ENCODE measurements at regions not wholly inside any gene's neighbourhood (a gene's known extent, or its start where the extent isn't known, plus 50 kb on each side); places are given as distances from the start of the nearest gene placed in this dataset.
A peak's percentile ranks its signal among the peaks of the same experiment; 100 is the strongest.

DNA sequence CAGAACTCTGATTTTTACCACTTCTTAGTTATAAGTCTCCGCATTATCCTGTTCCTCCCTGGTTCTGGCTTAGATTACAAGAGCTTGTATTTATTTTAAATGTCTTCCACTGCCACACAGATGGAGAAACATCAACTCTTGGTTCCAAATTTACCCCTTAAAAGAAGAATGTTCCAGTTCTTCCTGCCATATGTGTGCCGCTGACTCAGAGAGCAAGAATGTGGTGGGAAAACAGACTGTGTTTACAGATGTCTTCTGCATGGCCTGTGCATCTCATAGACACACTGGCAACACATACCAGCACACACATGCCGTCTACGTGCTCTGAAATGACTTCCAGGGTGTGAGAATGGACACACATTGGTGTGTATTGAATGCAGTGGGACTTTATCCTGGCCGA is 383.0 kb downstream of the LRIG3 start:
- Histone ChIP-seq H3K4me3 (no peak overlapping the region), H3K27ac (no peak overlapping the region), H3K27me3 (no peaks in the 10 kb centered on the region), H3K9me3 (no peaks in the 10 kb centered on the region), H3K4me1 (no peaks in the 10 kb centered on the region), H3K36me3 (no peaks in the 10 kb centered on the region)
- DNase-seq (ENCODE audit: low spot score), result no peak
- TF ChIP-seq, protein P1, sequence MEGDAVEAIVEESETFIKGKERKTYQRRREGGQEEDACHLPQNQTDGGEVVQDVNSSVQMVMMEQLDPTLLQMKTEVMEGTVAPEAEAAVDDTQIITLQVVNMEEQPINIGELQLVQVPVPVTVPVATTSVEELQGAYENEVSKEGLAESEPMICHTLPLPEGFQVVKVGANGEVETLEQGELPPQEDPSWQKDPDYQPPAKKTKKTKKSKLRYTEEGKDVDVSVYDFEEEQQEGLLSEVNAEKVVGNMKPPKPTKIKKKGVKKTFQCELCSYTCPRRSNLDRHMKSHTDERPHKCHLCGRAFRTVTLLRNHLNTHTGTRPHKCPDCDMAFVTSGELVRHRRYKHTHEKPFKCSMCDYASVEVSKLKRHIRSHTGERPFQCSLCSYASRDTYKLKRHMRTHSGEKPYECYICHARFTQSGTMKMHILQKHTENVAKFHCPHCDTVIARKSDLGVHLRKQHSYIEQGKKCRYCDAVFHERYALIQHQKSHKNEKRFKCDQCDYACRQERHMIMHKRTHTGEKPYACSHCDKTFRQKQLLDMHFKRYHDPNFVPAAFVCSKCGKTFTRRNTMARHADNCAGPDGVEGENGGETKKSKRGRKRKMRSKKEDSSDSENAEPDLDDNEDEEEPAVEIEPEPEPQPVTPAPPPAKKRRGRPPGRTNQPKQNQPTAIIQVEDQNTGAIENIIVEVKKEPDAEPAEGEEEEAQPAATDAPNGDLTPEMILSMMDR (IDR thresholded peaks at IDR 0.05), result no peak

DNA sequence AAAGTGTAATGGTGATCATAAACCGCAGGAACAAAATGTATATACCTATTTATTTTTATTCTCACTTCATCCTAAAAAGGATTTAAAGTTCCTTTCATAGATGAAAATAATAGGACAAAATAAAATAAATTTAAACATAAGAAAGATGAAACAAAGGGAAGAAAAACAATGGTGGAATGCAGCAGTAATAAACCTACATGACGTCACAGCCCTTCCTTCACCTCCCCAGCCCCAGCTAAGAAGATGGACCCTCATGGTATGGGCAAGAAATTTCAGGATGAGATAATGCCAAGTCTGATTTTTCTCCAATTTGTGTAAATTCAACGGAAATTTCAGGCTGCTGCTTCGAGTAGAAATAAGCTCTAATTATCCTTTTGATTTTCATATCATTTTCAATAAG is 381.0 kb downstream of the LRIG3 start:
- no peaks in the 10 kb centered on the region for H3K36me3 ChIP-seq
- H3K9me3 ChIP-seq, result no peaks in the 10 kb centered on the region
- TF ChIP-seq, protein P1 (IDR thresholded peaks at IDR 0.05), result no peak
- no peaks in the 10 kb centered on the region for H3K27me3 ChIP-seq
- no peak overlapping the region for H3K4me3 ChIP-seq
- no peak overlapping the region for H3K27ac ChIP-seq
- H3K4me1 ChIP-seq, result no peaks in the 10 kb centered on the region
- DNase-seq (ENCODE audit: low spot score), result no peak

DNA sequence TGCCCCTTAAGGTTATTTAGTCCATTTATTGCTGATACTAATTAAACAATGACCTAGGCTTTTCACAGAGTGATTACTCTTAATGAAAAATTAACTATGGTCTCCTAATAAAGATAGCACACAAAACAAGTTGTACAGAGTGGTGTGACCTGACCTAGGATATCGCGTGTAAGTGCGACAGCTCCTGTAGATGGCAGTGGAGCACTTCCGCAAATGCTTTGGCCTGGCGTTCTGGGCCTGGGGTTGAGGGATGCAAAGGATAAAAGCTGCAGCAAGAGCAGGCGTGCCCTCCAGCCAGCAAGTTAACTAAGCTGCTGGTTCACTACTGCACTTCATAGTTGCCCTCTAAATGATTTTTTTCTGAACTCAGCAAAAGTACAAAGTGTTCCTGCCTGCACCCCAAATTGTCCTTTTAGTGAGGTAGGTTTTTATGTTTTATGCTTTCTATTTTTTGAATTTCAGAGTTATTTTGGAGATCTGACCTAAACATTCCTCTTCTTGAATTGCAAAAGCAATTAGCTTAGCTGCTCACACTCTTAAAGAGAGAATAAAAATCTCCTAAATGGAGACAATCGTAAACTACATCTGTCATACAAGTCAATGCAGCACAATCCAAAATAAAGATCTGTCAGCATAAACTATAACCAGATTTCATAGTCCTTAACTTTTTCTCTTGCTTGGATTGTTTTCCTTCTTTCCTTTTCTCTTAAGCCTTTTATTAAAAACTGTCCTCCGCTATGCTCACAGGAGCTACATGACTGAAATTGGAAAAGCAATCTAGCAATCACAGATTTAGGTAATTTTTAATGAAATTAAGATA is 379.6 kb downstream of the LRIG3 start:
- TF ChIP-seq, protein P1 (IDR thresholded peaks at IDR 0.05), result peak; percentile 32 to 85
- H3K4me3 ChIP-seq, result no peak overlapping the region
- H3K9me3 ChIP-seq, result no peaks in the 10 kb centered on the region
- H3K27me3 ChIP-seq, result no peaks in the 10 kb centered on the region
- peak; percentile 77 for DNase-seq (ENCODE audit: low spot score)
- H3K36me3 ChIP-seq, result no peaks in the 10 kb centered on the region
- no peak overlapping the region for H3K27ac ChIP-seq
- H3K4me1 ChIP-seq, result no peaks in the 10 kb centered on the region

- no peaks in the 10 kb centered on the region for H3K36me3 ChIP-seq
- DNase-seq (ENCODE audit: low spot score), result no peak
- H3K9me3 ChIP-seq, result no peaks in the 10 kb centered on the region
- TF ChIP-seq, protein P1 (IDR thresholded peaks at IDR 0.05), result no peak
- H3K27me3 ChIP-seq, result no peaks in the 10 kb centered on the region
- H3K4me3 ChIP-seq, result no peak overlapping the region
- no peaks in the 10 kb centered on the region for H3K4me1 ChIP-seq
- no peak overlapping the region for H3K27ac ChIP-seq
Observed at GRCh38 chr12:58541300-58541690, 379.0 kb downstream of the LRIG3 start.

- Histone ChIP-seq H3K27ac (no peak overlapping the region), H3K27me3 (no peaks in the 10 kb centered on the region), H3K4me1 (no peaks in the 10 kb centered on the region), H3K4me3 (no peak overlapping the region), H3K9me3 (no peaks in the 10 kb centered on the region), H3K36me3 (no peaks in the 10 kb centered on the region)
- TF ChIP-seq, protein P1 (IDR thresholded peaks at IDR 0.05), result no peak
- no peak for DNase-seq (ENCODE audit: low spot score)
Observed at GRCh38 chr12:58544281-58544680, 376.0 kb downstream of the LRIG3 start.

- H3K4me1 ChIP-seq, result no peaks in the 10 kb centered on the region
- no peak overlapping the region for H3K4me3 ChIP-seq
- no peak overlapping the region for H3K27ac ChIP-seq
- H3K36me3 ChIP-seq, result no peaks in the 10 kb centered on the region
- TF ChIP-seq, protein P1 (IDR thresholded peaks at IDR 0.05), result no peak
- no peaks in the 10 kb centered on the region for H3K9me3 ChIP-seq
- DNase-seq (ENCODE audit: low spot score), result no peak
- H3K27me3 ChIP-seq, result no peaks in the 10 kb centered on the region
Observed at GRCh38 chr12:58547217-58547616, 373.1 kb downstream of the LRIG3 start.
